ENCODE measurements at regions not wholly inside any gene's neighbourhood (a gene's known extent, or its start where the extent isn't known, plus 50 kb on each side); places are given as distances from the start of the nearest gene placed in this dataset.
"Not testable (repeated sequence)": the region's sequence is repeated elsewhere in the genome, so short reads cannot be mapped to it uniquely, and the experiment has no call there.

DNA sequence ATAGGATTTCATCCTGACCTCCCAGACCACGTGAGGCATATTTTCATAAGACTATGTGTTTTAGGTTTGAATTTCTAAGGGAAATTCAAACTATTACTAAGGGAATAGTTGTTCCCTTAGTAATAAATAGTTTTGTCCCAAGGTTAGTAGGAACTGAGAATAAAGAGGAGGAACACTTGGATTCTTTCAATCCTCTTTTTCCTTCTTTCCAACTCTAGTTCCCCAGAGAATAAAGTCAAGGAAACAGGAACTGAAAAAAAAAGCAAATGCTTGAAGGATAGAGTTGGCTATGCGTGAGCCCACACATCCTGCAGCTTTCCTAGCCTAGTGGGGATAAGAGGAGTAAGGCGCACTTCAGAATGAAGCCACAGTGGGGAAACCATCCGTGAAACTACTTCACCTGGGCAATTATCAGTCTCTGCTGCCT lies 312.1 kb upstream of the TGFBR2 start:
- DNase-seq (ENCODE audit: low read depth in 1 of 2, low spot score in 1 of 2): no peak

- no peak for DNase-seq (ENCODE audit: low read depth in 1 of 2, low spot score in 1 of 2)
These were observed 309.3 kb upstream of the TGFBR2 start for GRCh38 chr3:30297112-30297511.

- no peak for DNase-seq (ENCODE audit: low read depth in 1 of 2, low spot score in 1 of 2)
These were observed 306.6 kb upstream of the TGFBR2 start for GRCh38 chr3:30299674-30300385.

DNA sequence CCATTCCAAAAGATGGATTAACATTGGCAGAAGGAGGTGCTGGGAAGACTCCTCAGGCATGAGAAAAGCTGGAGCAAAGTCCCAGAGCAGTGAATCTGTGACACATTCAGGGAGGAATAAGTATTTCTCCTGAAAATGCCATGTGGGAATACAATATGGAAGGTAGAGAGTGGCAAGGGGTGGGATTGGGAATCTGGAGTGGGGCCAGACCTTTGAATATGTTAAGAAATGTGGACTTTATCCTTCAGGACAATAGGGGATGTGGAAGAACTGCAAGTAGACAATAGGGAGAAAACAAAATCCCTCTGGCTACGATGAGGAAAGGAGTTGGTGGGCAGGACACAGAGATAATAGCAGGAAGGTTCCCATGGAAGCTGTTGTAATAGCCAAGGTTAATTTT lies 305.6 kb upstream of the TGFBR2 start:
- DNase-seq (ENCODE audit: low read depth in 1 of 2, low spot score in 1 of 2): no peak

- no peak for DNase-seq (ENCODE audit: low read depth in 1 of 2, low spot score in 1 of 2)
These were observed 304.4 kb upstream of the TGFBR2 start for GRCh38 chr3:30302027-30302426.

DNA sequence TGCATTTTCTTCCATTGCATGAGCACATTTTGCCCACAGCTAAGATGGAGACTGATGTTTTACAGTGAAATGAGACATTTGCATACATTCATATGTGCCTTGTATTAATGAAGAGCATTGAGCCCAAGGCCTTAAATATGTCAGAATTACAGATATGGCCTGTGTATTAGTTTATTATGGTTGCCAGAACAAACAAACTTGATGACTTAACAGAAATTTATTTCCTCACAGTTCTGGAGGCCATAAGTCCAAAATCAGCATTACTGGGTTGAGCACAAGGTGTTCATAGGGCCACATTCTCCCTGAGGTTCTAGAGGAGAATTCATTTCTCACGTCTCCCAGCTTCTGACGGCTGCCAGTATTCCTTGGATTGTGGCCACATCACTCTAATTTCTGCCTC lies 302.6 kb upstream of the TGFBR2 start:
- DNase-seq (ENCODE audit: low read depth in 1 of 2, low spot score in 1 of 2): no peak

DNA sequence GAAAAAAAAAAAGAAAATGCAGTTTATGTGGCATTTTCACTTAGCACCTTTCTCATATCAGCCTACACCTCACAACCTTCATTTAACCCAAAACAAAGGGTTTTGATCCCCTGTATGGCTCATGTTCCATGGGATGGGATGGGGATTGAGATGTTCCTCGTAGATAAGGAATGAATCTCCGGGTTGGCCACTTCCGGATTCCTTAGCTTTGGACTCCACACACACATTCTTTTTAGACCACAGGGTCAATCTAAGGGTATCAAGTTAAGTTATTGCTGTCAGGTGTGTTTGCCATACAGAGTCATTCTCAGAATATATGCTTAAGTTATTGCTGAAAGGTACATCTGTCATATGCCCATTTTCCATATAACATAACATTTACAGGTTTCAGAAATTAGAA lies 301.4 kb upstream of the TGFBR2 start:
- no peak for DNase-seq (ENCODE audit: low read depth in 1 of 2, low spot score in 1 of 2)

DNA sequence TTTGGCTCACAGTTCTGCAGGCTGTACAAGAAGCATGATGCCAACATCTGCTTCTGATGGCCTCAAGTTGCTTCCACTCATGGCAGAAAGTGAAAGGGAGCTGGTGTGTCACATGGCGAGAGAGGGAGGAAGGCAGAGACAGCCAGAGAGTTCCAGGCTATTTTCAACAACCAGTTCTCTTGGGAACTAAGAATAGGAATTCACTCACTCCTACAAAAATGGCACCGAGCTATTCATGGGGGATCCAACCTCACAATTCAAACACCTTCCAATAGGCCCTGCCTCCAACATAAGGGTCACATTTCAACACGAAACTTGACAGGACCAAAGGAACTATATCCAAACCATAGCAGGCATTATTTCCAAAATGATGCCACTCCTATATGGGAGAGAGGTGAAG lies 299.5 kb upstream of the TGFBR2 start:
- DNase-seq (ENCODE audit: low read depth in 1 of 2, low spot score in 1 of 2): no peak

DNA sequence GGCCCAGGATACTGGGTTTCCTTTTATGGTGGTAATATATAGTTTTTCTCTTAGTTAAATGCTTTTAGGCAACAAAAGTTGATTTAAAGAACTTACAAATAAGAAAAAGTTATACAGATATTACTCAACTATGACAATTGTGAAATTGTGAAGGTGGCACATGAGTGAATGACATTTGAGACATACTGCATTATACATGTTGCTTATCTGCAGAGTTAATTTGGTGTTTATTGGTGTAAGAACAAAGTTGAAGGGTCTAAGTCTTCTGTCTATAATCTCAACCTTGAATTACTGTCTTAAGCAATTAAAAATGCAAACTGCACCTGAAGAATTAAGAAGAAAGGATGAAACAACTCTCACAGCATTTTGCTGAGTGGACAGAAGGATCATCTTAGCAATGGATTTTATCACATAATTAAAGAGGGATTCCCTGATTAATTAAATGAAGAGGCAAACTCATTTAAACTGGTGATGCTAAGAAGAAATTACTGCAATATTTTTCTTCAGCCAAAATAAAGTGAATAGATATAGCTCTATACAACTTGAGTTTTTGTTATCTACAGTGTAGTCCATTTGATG lies 298.9 kb upstream of the TGFBR2 start:
- DNase-seq (ENCODE audit: low read depth in 1 of 2, low spot score in 1 of 2): no peak

DNA sequence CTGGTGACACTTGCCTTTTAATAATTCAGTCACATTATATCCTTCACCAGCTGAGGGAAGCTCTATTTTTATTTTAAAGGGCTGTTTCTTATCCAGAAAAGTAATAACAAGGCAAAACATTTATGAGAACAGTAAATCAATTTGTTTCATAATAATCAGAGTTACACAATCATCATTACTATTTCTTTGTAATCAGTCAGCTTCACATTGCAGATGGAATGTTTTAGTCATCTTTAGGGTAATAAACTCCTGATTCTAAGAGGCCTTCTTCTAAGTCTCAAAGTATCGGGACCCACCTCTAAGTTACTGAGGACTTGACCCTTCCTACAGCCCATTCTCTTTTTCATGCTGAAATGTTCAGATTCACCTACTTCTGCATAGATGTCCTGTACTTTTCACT lies 298.3 kb upstream of the TGFBR2 start:
- no peak for DNase-seq (ENCODE audit: low read depth in 1 of 2, low spot score in 1 of 2)

- DNase-seq (ENCODE audit: low read depth in 1 of 2, low spot score in 1 of 2): no peak
These were observed 296.1 kb upstream of the TGFBR2 start for GRCh38 chr3:30309961-30310954.

DNA sequence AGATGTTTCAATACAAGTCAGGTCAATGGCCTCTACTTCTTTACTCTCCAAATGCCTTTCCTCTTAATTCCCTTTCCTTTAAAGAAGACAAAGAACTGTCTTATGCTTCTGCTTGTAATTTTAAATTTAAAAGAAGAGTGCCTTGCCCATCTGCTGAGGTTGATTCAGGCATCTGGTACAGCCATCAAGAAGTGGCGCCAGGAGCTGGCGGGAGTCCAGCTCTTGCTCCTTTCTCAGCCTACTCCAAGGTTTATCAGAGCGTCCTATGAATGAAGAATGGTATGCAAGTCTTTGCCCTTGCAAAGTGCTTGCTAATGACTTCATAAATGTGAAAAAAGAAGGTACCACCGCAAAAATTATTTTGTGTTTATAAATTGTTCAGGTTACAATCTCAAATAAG lies 294.6 kb upstream of the TGFBR2 start:
- no peak for DNase-seq (ENCODE audit: low read depth in 1 of 2, low spot score in 1 of 2)

DNA sequence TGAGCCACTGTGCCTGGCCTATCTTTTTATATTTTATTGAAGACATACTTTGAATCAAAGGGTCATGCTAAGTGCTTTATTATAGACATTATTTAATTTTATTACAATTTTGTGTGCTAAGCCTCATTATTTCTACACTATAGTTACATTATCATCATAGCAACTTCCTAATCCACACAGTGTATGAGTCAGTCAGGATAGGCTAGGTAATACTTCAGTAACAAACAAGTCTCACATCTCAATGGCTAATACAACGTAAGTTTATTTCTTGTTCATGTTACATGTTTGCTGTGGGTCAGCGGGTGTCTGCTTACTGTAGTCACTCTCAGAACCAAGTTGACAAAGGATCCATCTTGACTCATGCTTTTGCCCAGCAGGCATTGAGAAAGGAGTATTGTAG lies 292.6 kb upstream of the TGFBR2 start:
- DNase-seq (ENCODE audit: low read depth in 1 of 2, low spot score in 1 of 2): no peak

DNA sequence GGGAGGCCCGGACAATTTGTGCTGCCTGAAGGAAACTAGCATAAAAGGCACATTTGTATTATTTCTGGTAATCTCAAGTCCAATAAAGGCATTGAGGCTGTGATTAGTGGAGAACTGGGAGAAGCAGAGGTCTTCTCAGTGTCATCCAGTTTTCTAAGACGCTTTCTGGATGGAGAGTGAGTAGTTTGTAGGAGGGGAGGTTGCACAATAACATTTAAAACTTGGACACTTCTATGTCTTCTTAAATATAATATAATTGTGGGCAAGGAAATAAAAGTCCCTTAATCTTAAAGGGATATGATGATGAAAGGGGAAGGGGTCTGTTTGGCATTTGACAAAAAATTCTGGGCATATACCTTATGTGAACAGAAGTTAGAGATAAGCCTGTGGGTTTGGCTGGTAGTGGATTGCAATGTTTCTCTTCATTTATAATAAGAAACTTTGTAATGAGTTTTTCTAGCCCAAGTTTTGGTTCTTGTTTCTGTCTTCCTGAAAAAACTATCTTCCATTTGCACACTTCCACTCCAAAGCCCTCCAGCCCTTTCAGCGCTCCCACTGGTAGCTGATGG lies 291.6 kb upstream of the TGFBR2 start:
- no peak for DNase-seq (ENCODE audit: low read depth in 1 of 2, low spot score in 1 of 2)

- no peak for DNase-seq (ENCODE audit: low read depth in 1 of 2, low spot score in 1 of 2)
These were observed 291.0 kb upstream of the TGFBR2 start for GRCh38 chr3:30315447-30315846.

DNA sequence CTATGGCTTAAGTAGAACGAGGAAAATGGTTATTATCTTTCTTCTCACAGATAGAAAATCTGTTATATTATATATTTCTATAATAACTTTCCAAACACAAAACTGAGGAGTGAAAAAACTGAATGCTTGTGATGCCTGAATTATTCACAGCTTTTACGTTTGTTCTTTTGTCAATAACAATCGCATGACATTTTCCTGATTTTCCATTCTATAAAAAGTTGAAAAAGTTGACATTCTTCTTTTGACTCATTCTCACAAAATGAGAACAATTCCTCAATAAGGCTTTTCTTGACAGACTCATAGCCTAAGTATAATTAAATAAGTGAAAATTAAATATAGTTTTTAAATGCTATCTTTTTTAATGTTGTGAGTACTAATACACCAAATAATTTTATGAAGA lies 288.8 kb upstream of the TGFBR2 start:
- DNase-seq (ENCODE audit: low read depth in 1 of 2, low spot score in 1 of 2): no peak

DNA sequence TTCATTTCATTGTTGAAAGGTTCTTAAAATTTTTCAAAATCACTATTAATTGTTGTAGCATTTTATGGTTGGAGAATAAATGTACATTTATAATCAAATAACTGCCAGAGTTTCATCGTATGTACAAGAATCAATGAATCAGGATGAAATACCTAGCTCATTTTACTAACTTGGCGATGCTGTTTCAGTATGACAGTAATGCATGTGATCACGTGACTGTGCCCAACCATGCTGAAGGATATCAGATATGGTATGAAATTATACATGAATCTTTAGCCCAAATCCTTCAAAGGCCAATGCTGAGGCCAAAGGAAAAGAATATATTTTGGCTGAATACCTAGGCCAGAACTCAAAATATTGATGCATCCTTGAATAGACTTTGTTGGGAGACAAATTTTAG lies 288.3 kb upstream of the TGFBR2 start:
- DNase-seq (ENCODE audit: low read depth in 1 of 2, low spot score in 1 of 2): no peak

- no peak for DNase-seq (ENCODE audit: low read depth in 1 of 2, low spot score in 1 of 2)
These were observed 286.7 kb upstream of the TGFBR2 start for GRCh38 chr3:30319713-30320112.

DNA sequence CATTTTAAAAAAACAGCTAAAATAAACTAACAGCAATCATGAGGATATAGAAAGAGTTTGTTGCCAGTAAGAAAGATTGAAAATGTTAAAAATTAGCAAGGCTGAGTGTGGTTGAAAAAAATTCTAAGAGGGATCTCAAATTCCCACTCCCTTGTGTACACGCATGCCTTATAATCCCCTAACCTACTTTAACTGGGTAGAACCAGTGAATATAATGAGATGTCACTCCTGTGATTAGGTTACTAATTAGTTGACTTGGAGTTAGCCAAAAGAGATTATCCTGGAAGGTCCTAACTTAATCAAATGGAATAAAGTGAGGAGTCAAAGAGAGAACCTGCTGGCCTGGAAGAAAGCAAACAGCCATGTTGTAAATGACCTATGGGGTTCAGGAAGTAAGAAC lies 286.0 kb upstream of the TGFBR2 start:
- no peak for DNase-seq (ENCODE audit: low read depth in 1 of 2, low spot score in 1 of 2)

DNA sequence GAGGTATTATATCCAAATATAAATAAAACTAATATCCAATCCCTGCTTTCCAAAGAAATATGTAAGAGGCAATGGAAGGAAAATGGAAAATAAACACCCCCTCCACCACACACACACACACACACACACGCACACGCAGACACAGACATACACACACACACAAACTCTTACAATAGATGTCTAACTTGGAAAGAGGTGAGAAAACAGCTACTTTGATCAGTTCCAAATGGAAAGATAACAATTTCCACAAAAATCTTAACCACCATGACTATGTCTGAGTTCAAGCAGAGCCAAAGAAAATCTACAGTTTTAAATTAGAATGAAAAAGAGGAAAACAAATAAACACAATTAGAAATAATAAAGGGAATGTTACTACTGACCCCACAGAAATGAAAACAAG lies 285.3 kb upstream of the TGFBR2 start:
- DNase-seq (ENCODE audit: low read depth in 1 of 2, low spot score in 1 of 2): no peak

GRCh38 chr3:30323649-30324048 lies 282.8 kb upstream of the TGFBR2 start:
- not testable (repeated sequence) for DNase-seq (ENCODE audit: low read depth in 1 of 2, low spot score in 1 of 2)

DNA sequence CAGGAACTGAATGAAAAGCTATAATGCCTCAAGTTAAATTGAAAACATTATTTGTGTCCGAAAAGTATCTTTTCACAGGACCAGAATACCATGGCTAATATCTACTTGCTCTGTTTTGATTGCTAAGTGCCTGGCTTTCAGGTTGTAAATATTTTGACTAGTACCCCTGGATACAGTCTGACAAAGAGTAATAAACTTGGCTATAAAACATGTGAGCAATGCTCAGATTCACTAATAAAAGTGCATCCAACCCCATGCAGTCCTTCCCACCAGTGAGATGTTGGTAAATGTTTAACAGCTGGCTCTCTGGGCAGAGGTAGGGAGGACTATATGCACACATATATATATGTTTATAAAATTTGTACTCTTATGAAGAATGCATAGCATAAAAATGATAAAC lies 281.8 kb upstream of the TGFBR2 start:
- no peak for DNase-seq (ENCODE audit: low read depth in 1 of 2, low spot score in 1 of 2)

Measured in activated T-helper 1 cell treated with anti-CD3 and anti-CD28 coated beads, Interleukin-2, amount 50 U/mL, for 16 hours (primary cell).